Heart left ventricle (tissue), 16 donors: ENCODE measurements at regions not wholly inside any gene's neighbourhood (a gene's known extent, or its start where the extent isn't known, plus 50 kb on each side); places are given as distances from the start of the nearest gene placed in this dataset.
A peak's percentile ranks its signal among the peaks of the same experiment; 100 is the strongest.

Source experiments
- ATAC-seq, 4 donors: fragments of 200-7000 bp; cut with Tn5 transposase; one replicate each; pipeline ENCODE4 v1.9.1; 2020 to 2022; ENCODE audit warnings: moderate library complexity in 4 of 4, mild to moderate bottlenecking in 3 of 4, moderate number of reproducible peaks in 1 of 4
- DNase-seq, 5 donors: peaks; one replicate each; pipeline ENCODE4 v3.0.0-alpha.2; 2020
- H3K27ac ChIP-seq, 12 donors: fragments of 200-600 bp; sonication (generic) in 4 of 12; one replicate each; pipeline versions ENCODE4 v1.5.0 to v1.8.0; 2016 to 2022; ENCODE audit warnings: mild to moderate bottlenecking in 2 of 12
- H3K27me3 ChIP-seq, 9 donors: fragments of 200-600 bp; sonication (generic) in 2 of 9; one replicate each; pipeline versions ENCODE4 v1.5.1 to v1.8.0; 2016 to 2022; ENCODE audit warnings: mild to moderate bottlenecking in 3 of 9
- H3K36me3 ChIP-seq, 9 donors: fragments of 200-600 bp; sonication (generic) in 2 of 9; one replicate each; pipeline versions ENCODE4 v1.5.0 to v1.8.0; 2018 to 2022; ENCODE audit warnings: mild to moderate bottlenecking in 2 of 9
- H3K4me1 ChIP-seq, 12 donors: fragments of 200-600 bp; sonication (generic) in 4 of 12; one replicate each; pipeline versions ENCODE4 v1.5.0 to v1.8.0; 2016 to 2022; ENCODE audit warnings: mild to moderate bottlenecking in 3 of 12
- H3K4me3 ChIP-seq, 12 donors: fragments of 200-600 bp; sonication (generic) in 4 of 12; one replicate each; pipeline versions ENCODE4 v1.5.0 to v1.8.0; 2017 to 2022; ENCODE audit warnings: mild to moderate bottlenecking in 9 of 12, moderate library complexity in 4 of 12
- H3K9me3 ChIP-seq, 12 donors: fragments of 200-600 bp; sonication (generic) in 4 of 12; one replicate each; pipeline versions ENCODE4 v1.5.0 to v1.8.0; 2016 to 2022; ENCODE audit warnings: mild to moderate bottlenecking in 1 of 12
- POLR2A ChIP-seq, 2 donors: fragments of 450-650 bp; IDR thresholded peaks; one replicate each; pipeline ENCODE4 v1.6.1; 2017; ENCODE audit warnings: antibody characterized with exemption in 2 of 2, mild to moderate bottlenecking in 2 of 2, moderate library complexity in 2 of 2
- WGBS, 4 donors: extraction: QIAGEN DNeasy Blood & Tissue Kit in 2 of 4; methylation state at CpG; one replicate each; pipeline versions ENCODE4 v1.1.5 to v1.1.7; 2013 to 2018; 5-methylcytosine and 5-hydroxymethylcytosine counted together
- intact Hi-C, 10 donors: fragments of 100-400 bp; cut with DNase I; formaldehyde crosslinking; loops; one replicate each; pipeline versions ENCODE4 v1.11.1 to v1.14.2; 2022
- TF ChIP-seq, protein P1 (sequence below), 12 donors: fragments of 200-600 bp; sonication (generic) in 4 of 12; IDR thresholded peaks; one replicate each; pipeline versions ENCODE4 v1.5.0 to v1.8.0; 2018 to 2022; ENCODE audit warnings: antibody characterized with exemption in 12 of 12, mild to moderate bottlenecking in 5 of 12
- donor health status: ischemic (EF 13 %, LVEDD 7.1; RV severe dilation, severe dysfunction).
- donor health status: healthy with polysubstance abuse.
- donor health status: DM: no; HTN: yes; CAD: no.
- donor health status: DM: no; HTN: no; CAD: no.
- donor health status: ischemic (EF 25% LVEDD 6.9; RV normal size, moderate dysfunction).
- donor health status: ischemic (EF 25% LVEDD 5.7; RV mildly dilated, moderate dysfunction).
- donor health status: healthy.
- donor health status: DM: yes; HTN: yes; CAD: no.
- donor health status: ischemic (EF 35%, LVEDD 5.7; RV mildly dilated, moderate dysfunction).
- donor health status: nonischemic (EF 11% LVEDD 7.7; RV severe dilation, severe dysfunction).
- donor health status: DM: yes; HTN: yes; CAD: no.
- donor health status: PGD.
- donor health status: ischemic (EF 29% LVEDD 5.4; RV normal size, mild dysfunction).
- donor health status: nonischemic (EF 23%, LVEDD 6.1; RV moderate dilation, normal function).

DNA sequence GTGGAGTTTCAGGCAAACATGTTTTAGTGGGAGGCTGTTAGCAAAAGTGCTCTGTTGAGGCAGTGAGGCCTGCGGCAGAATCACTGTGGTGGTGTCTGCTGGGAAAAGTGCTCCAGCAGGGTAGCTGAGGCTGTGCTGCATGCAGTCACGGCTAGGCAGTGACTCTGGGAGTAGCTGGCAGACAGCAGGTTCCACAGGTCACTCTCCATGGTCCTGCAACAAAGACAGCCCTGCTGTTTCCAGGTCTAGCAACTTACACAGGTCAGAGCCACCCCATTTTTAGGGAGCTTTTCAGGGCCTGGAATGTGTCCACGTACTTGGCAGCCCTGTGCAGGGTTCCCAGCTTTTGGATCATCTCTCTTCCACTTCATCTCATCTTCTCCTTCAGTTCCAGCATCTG is 184.3 kb downstream of the NAA11 start:
- no peak for TF ChIP-seq POLR2A (IDR thresholded peaks at IDR 0.05)
- TF ChIP-seq, protein P1, sequence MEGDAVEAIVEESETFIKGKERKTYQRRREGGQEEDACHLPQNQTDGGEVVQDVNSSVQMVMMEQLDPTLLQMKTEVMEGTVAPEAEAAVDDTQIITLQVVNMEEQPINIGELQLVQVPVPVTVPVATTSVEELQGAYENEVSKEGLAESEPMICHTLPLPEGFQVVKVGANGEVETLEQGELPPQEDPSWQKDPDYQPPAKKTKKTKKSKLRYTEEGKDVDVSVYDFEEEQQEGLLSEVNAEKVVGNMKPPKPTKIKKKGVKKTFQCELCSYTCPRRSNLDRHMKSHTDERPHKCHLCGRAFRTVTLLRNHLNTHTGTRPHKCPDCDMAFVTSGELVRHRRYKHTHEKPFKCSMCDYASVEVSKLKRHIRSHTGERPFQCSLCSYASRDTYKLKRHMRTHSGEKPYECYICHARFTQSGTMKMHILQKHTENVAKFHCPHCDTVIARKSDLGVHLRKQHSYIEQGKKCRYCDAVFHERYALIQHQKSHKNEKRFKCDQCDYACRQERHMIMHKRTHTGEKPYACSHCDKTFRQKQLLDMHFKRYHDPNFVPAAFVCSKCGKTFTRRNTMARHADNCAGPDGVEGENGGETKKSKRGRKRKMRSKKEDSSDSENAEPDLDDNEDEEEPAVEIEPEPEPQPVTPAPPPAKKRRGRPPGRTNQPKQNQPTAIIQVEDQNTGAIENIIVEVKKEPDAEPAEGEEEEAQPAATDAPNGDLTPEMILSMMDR (IDR thresholded peaks at IDR 0.05), result no peak
- peaks cover 0 to 24% (median 9%) of the 10 kb centered on the region in 12 donors for H3K9me3 ChIP-seq
- WGBS, 4 donors, result 22 to 39% (median 29%) methylated on average over 3 of the region's 3 CpGs

DNA sequence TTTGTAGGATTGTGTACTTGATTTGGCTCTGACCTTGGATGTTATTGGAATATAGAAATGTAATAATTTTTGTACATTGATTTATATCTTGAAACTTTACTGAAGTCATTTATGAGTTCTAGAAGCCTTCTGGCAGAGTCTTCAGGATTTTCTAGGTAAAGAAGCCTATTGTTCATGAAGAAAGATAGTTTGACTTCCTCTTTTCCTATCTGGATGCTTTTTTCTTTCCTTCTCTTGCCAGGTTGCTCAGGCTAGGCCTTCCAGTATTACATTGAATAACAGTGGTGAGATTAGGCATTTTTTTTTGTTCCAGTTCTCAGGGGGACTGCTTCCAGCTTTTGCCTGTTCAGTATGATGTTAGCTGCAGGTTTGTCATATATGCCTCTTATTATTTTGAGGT is 191.1 kb downstream of the NAA11 start:
- Histone ChIP-seq H3K9me3 (peaks cover 0 to 16% (median 0%) of the 10 kb centered on the region in 12 donors), H3K4me3 (no peak overlapping the region), H3K4me1 (no peaks in the 10 kb centered on the region), H3K27ac (no peak overlapping the region), H3K27me3 (no peaks in the 10 kb centered on the region), H3K36me3 (no peaks in the 10 kb centered on the region)
- TF ChIP-seq POLR2A (IDR thresholded peaks at IDR 0.05), result no peak
- TF ChIP-seq, protein P1 (IDR thresholded peaks at IDR 0.05), result no peak
- DNase-seq, result no peak
- intact Hi-C loops, result no loop called here
- ATAC-seq, result no peak

More for the DNA sequence above, 184.3 kb downstream of the NAA11 start:
- H3K4me3 ChIP-seq, result no peak overlapping the region
- no peaks in the 10 kb centered on the region for H3K36me3 ChIP-seq
- DNase-seq (no peak), ATAC-seq (peak in 2 of 4 donors; percentile 68 to 80)
- H3K27me3 ChIP-seq, result no peaks in the 10 kb centered on the region
- intact Hi-C loops, result no loop called here
- no peaks in the 10 kb centered on the region for H3K4me1 ChIP-seq
- H3K27ac ChIP-seq, result no peak overlapping the region

DNA sequence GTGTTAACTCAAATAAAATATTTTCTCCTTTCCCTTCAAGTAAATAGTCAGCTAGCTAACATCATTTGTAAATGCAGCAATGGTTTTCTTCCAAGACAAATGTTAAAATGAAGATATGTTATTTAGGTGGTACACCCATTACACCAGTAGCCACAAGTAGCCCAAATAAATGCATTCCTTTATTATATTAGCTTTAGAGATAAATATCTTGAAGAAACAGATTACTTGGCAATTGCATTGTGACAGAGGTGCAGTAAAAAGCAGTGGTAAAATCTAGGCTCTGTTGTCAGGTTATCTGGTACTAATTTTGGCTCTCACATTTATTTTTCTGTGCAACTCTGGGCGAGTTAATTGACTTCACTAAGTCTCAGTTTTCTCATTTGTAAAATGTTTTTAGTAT is 193.0 kb downstream of the NAA11 start:
- DNase-seq (no peak), ATAC-seq (no peak)
- Histone ChIP-seq H3K27me3 (no peaks in the 10 kb centered on the region), H3K9me3 (peaks cover 0 to 18% (median 0%) of the 10 kb centered on the region in 12 donors), H3K36me3 (no peaks in the 10 kb centered on the region), H3K27ac (no peak overlapping the region), H3K4me1 (no peaks in the 10 kb centered on the region), H3K4me3 (no peak overlapping the region)
- WGBS, 4 donors, result 73 to 85% (median 80%) methylated on average over 1 of the region's 1 CpG
- TF ChIP-seq POLR2A (IDR thresholded peaks at IDR 0.05), result no peak
- TF ChIP-seq, protein P1 (IDR thresholded peaks at IDR 0.05), result no peak
- intact Hi-C loops, result no loop called here

DNA sequence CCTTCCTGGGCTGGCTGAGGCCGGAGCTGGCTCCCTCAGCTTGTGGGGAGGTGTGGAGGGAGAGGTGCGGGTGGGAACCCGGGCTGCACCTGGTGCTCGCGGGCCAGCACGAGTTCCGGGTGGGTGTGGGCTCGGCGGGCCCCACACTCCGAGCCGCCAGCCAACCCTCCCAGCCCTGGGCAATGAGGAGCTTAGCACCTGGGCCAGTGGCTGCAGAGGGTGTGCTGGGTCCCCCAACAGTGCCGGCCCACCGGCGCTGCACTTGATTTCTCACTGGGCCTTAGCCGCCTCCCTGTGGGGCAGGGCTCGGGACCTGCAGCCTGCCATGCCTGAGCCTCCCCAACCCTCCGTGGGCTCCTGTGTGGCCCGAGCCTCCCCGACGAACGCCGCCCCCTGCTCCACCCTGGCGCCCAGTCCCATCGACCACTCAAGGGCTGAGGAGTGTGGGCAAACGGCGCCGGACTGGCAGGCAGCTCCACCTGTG is 182.7 kb upstream of the PAQR3 start:
- DNase-seq (peak in 1 of 5 donors; percentile 61), ATAC-seq (no peak)
- Histone ChIP-seq H3K27ac (no peak overlapping the region), H3K27me3 (no peaks in the 10 kb centered on the region), H3K36me3 (no peaks in the 10 kb centered on the region), H3K4me3 (no peak overlapping the region), H3K4me1 (no peaks in the 10 kb centered on the region), H3K9me3 (peaks cover 0 to 92% (median 44%) of the 10 kb centered on the region in 12 donors)
- TF ChIP-seq POLR2A (IDR thresholded peaks at IDR 0.05), result no peak
- TF ChIP-seq, protein P1 (IDR thresholded peaks at IDR 0.05), result no peak
- intact Hi-C loops, result no loop called here
- WGBS, 4 donors, result 92 to 98% (median 95%) methylated on average over 15 to 27 of the region's 27 CpGs
